ENCODE measurements at regions not wholly inside any gene's neighbourhood (a gene's known extent, or its start where the extent isn't known, plus 50 kb on each side); places are given as distances from the start of the nearest gene placed in this dataset.

DNA sequence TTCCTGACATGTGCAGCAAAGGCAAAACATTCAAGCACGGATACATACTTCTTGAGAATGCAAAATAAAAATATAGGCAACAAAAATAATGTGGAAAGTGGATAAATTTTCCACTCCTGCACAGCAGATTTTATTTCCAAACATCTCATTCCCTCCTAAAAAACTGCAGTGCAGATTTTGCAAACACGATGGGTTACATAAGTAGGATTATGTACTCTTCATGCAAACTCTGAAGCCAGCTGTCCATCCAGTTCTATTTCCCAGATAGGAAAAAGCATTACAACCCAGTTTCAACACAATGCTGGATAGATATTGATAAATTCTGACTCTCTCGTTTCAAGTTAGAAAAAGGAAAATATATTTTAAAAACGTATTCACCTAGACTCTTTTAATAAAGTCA lies 52.7 kb upstream of the CCNG1 start:
- no peaks in the 10 kb centered on the region for H4K20me1 ChIP-seq (ENCODE audit: control insufficient read depth, extremely low read depth, insufficient read depth, low read length)
- H3K36me3 ChIP-seq (ENCODE audit: control insufficient read depth, insufficient read depth, low read length): no peaks in the 10 kb centered on the region
- no peaks in the 10 kb centered on the region for H3K9me3 ChIP-seq (ENCODE audit: control insufficient read depth, insufficient read depth, low read depth, low read length)
- H3K27me3 ChIP-seq (ENCODE audit: control insufficient read depth, insufficient read depth, low read length): no peaks in the 10 kb centered on the region
- H3K4me3 ChIP-seq (replicated peaks in 1 of 4; ENCODE audit: control extremely low read depth in 1 of 4, insufficient read depth in 1 of 4, low read depth in 3 of 4, low read length in 4 of 4): no peak overlapping the region
- no peak overlapping the region for H2AFZ ChIP-seq (ENCODE audit: low read length)
- TF ChIP-seq CTCF (conservative IDR thresholded peaks at IDR 0.05 in 1 of 2, IDR thresholded peaks at IDR 0.05 in 1 of 2; ENCODE audit: low read depth in 1 of 2, low read length in 2 of 2) (no peak), EZH2 (IDR thresholded peaks at IDR 0.05; ENCODE audit: low read length, missing control alignments) (no peak)
- H3K4me1 ChIP-seq (ENCODE audit: control insufficient read depth, extremely low read depth, insufficient read depth, low read length): no peaks in the 10 kb centered on the region
- no peak overlapping the region for H3K4me2 ChIP-seq (ENCODE audit: extremely low read depth, insufficient read depth, low read length)
- H3K79me2 ChIP-seq (ENCODE audit: control insufficient read depth, insufficient read depth, low read length): no peaks in the 10 kb centered on the region
- H3K9ac ChIP-seq (ENCODE audit: insufficient read depth, low read length): no peak overlapping the region
- H3K27ac ChIP-seq (ENCODE audit: insufficient read depth, low read length): no peak overlapping the region
- no peak for DNase-seq (ENCODE audit: low read depth in 2 of 2)

DNA sequence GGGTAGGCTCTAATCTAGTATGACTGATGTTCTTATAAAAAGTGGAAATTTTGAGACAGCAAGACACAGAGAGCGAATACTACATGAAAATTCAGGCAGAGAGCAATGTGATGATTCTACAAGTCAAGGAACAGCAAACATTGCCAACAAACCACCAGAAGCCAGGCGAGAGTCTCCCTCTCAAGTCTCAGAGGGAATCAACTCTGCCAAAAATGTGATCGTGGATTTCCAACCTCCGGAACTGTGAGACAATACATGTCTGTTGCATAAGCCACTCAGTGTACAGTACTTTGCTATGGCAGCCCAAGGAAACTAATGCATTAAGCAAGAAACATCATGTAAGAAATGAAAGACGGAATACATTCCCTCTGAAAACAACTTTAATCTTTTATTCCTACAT lies 52.1 kb upstream of the CCNG1 start:
- H4K20me1 ChIP-seq (ENCODE audit: control insufficient read depth, extremely low read depth, insufficient read depth, low read length): no peaks in the 10 kb centered on the region
- no peaks in the 10 kb centered on the region for H3K9me3 ChIP-seq (ENCODE audit: control insufficient read depth, insufficient read depth, low read depth, low read length)
- no peak overlapping the region for H3K4me3 ChIP-seq (replicated peaks in 1 of 4; ENCODE audit: control extremely low read depth in 1 of 4, insufficient read depth in 1 of 4, low read depth in 3 of 4, low read length in 4 of 4)
- TF ChIP-seq EZH2 (IDR thresholded peaks at IDR 0.05; ENCODE audit: low read length, missing control alignments) (no peak), CTCF (conservative IDR thresholded peaks at IDR 0.05 in 1 of 2, IDR thresholded peaks at IDR 0.05 in 1 of 2; ENCODE audit: low read depth in 1 of 2, low read length in 2 of 2) (no peak)
- no peaks in the 10 kb centered on the region for H3K4me1 ChIP-seq (ENCODE audit: control insufficient read depth, extremely low read depth, insufficient read depth, low read length)
- H3K36me3 ChIP-seq (ENCODE audit: control insufficient read depth, insufficient read depth, low read length): no peaks in the 10 kb centered on the region
- no peaks in the 10 kb centered on the region for H3K79me2 ChIP-seq (ENCODE audit: control insufficient read depth, insufficient read depth, low read length)
- no peaks in the 10 kb centered on the region for H3K27me3 ChIP-seq (ENCODE audit: control insufficient read depth, insufficient read depth, low read length)
- DNase-seq (ENCODE audit: low read depth in 2 of 2): peak; percentile 16 to 53
- no peak overlapping the region for H3K4me2 ChIP-seq (ENCODE audit: extremely low read depth, insufficient read depth, low read length)
- H3K27ac ChIP-seq (ENCODE audit: insufficient read depth, low read length): no peak overlapping the region
- H3K9ac ChIP-seq (ENCODE audit: insufficient read depth, low read length): no peak overlapping the region
- no peak overlapping the region for H2AFZ ChIP-seq (ENCODE audit: low read length)

GRCh38 chr5:163385824-163386223 lies 51.6 kb upstream of the CCNG1 start:
- DNase-seq (ENCODE audit: low read depth in 2 of 2): no peak
- H3K36me3 ChIP-seq (ENCODE audit: control insufficient read depth, insufficient read depth, low read length): no peaks in the 10 kb centered on the region
- H2AFZ ChIP-seq (ENCODE audit: low read length): no peak overlapping the region
- H3K4me3 ChIP-seq (replicated peaks in 1 of 4; ENCODE audit: control extremely low read depth in 1 of 4, insufficient read depth in 1 of 4, low read depth in 3 of 4, low read length in 4 of 4): no peak overlapping the region
- no peak overlapping the region for H3K9ac ChIP-seq (ENCODE audit: insufficient read depth, low read length)
- TF ChIP-seq CTCF (conservative IDR thresholded peaks at IDR 0.05 in 1 of 2, IDR thresholded peaks at IDR 0.05 in 1 of 2; ENCODE audit: low read depth in 1 of 2, low read length in 2 of 2) (no peak), EZH2 (IDR thresholded peaks at IDR 0.05; ENCODE audit: low read length, missing control alignments) (no peak)
- H3K4me1 ChIP-seq (ENCODE audit: control insufficient read depth, extremely low read depth, insufficient read depth, low read length): no peaks in the 10 kb centered on the region
- H3K4me2 ChIP-seq (ENCODE audit: extremely low read depth, insufficient read depth, low read length): no peak overlapping the region
- no peaks in the 10 kb centered on the region for H3K27me3 ChIP-seq (ENCODE audit: control insufficient read depth, insufficient read depth, low read length)
- H3K27ac ChIP-seq (ENCODE audit: insufficient read depth, low read length): no peak overlapping the region
- H4K20me1 ChIP-seq (ENCODE audit: control insufficient read depth, extremely low read depth, insufficient read depth, low read length): no peaks in the 10 kb centered on the region
- no peaks in the 10 kb centered on the region for H3K79me2 ChIP-seq (ENCODE audit: control insufficient read depth, insufficient read depth, low read length)
- H3K9me3 ChIP-seq (ENCODE audit: control insufficient read depth, insufficient read depth, low read depth, low read length): no peaks in the 10 kb centered on the region
